ENCODE measurements at regions not wholly inside any gene's neighbourhood (a gene's known extent, or its start where the extent isn't known, plus 50 kb on each side); places are given as distances from the start of the nearest gene placed in this dataset.

DNA sequence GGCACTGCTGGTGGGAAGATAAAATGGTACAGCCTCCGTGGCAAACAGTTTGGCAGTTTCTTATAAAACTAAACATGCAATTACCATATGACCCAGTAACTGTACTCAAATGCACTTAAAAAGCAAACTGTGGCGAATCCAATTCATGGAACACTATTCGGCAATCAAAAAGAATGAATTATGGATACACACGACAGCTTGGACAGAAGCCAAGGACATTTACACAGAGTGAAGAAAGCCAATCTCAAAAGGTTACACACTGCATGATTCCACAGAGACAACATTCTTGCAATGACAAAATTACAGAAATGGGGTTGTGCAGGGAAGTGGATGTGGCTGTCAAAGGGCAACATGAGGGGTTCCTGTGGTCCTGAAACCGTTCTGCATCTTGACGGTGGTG is 122.1 kb upstream of the IQSEC1 start:
- no peak for DNase-seq (ENCODE audit: low read depth)
- TF ChIP-seq, protein P1, sequence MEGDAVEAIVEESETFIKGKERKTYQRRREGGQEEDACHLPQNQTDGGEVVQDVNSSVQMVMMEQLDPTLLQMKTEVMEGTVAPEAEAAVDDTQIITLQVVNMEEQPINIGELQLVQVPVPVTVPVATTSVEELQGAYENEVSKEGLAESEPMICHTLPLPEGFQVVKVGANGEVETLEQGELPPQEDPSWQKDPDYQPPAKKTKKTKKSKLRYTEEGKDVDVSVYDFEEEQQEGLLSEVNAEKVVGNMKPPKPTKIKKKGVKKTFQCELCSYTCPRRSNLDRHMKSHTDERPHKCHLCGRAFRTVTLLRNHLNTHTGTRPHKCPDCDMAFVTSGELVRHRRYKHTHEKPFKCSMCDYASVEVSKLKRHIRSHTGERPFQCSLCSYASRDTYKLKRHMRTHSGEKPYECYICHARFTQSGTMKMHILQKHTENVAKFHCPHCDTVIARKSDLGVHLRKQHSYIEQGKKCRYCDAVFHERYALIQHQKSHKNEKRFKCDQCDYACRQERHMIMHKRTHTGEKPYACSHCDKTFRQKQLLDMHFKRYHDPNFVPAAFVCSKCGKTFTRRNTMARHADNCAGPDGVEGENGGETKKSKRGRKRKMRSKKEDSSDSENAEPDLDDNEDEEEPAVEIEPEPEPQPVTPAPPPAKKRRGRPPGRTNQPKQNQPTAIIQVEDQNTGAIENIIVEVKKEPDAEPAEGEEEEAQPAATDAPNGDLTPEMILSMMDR (IDR thresholded peaks at IDR 0.05; ENCODE audit: insufficient read depth, low read length, poor library complexity, severe bottlenecking) = no peak
- H3K4me3 ChIP-seq (ENCODE audit: low read depth, low read length) = no peak overlapping the region
- H3K36me3 ChIP-seq (ENCODE audit: control insufficient read depth, insufficient read depth, low read length) = no peaks in the 10 kb centered on the region
- peaks cover 19% of the 10 kb centered on the region for H3K27me3 ChIP-seq (ENCODE audit: control insufficient read depth, insufficient read depth, low read length)

DNA sequence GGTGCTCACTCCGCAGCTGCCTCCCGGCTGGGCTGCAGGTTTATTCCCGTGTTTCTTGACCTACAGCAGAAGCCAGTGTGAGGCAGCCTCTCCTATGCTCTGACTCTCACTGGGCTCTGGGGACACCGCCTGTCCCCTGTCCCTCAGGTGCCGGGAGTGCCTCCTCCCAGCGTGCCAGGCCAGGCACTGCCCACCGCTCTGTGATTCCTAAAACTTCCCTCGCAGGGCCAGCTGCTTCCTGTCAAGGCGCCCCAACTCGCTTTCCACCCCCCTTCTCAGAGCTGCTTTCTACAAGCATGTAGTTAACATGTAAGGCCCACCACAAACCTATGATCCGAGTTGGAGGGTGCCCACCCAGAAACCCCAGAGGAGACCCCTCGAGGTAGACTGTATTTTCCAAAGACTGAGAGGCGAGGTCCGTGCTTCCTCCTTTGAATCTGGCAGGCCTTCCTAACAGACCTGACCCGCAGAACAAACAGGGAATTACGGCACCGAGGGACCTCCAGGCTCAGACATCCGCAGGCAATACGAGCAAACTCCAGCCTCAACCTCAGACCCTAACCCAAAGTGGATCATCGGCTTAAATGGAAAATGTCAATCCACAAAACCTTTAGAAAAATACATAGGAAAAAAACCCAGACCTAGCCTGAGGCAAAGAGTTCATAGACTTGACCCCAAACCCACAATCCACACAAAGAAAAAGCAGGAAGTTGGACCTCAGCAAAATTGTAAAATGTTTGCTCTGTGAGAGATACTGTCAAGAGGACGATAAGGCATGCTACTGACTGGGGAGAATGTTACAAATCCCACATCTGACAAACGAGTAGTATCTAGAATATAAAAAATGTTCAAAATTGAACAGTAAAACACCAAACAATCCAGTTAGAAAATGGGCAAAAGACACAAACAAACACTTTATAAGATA is 121.3 kb upstream of the IQSEC1 start:
- Histone ChIP-seq H3K36me3 (ENCODE audit: control insufficient read depth, insufficient read depth, low read length) (no peaks in the 10 kb centered on the region), H3K27me3 (ENCODE audit: control insufficient read depth, insufficient read depth, low read length) (peaks cover 13% of the 10 kb centered on the region), H3K4me3 (ENCODE audit: low read depth, low read length) (no peak overlapping the region)
- no peak for DNase-seq (ENCODE audit: low read depth)
- TF ChIP-seq, protein P1 (IDR thresholded peaks at IDR 0.05; ENCODE audit: insufficient read depth, low read length, poor library complexity, severe bottlenecking) = no peak

DNA sequence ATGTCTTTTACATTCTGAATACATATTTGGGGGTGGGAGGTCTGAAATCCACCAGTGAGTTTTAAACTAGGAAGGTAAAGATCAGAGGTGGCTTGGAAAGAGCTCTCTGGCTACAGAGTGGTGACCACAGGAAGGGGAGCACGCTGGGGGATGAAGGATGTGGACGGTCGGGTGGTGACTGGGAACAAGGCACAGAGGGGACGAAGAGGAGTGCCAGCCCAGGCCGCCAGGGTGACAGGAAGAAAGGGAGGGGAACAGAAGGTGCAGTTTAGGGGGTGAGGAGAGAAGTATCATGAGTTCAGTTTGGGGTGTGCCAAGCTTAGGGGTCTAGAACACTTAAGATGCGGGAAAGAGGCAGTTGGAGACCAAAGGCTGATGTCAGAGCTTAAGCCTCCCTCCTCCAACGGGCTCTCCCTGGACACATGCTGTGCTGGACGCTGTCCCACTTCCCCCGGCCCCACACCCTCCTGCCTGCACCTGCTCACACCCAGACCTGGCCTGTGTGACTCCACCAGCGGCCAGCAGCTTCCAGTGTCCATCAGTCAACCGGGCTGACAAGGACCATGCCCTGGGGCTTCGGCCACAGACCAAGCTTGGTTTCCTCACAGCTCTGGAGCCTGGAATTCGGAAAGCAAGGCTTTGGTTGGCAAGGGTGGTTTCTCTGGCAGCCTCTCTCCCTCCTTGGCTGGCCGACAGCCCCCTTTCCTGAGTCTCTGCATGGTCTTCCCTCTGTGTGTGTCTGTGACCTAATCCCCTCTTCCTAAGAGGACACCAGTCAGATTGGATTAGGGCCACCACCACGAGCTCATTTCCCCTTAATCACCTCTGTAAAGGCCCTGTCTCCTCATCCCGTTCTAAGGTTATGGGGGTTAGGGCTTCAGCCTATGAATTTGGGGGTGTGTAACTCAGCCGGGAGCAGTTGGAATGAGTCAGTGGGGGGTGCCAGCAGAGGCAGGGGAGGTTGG is 120.4 kb upstream of the IQSEC1 start:
- DNase-seq (ENCODE audit: low read depth) = no peak
- H3K4me3 ChIP-seq (ENCODE audit: low read depth, low read length) = no peak overlapping the region
- peaks cover 11% of the 10 kb centered on the region for H3K27me3 ChIP-seq (ENCODE audit: control insufficient read depth, insufficient read depth, low read length)
- TF ChIP-seq, protein P1 (IDR thresholded peaks at IDR 0.05; ENCODE audit: insufficient read depth, low read length, poor library complexity, severe bottlenecking) = no peak
- H3K36me3 ChIP-seq (ENCODE audit: control insufficient read depth, insufficient read depth, low read length) = no peaks in the 10 kb centered on the region

DNA sequence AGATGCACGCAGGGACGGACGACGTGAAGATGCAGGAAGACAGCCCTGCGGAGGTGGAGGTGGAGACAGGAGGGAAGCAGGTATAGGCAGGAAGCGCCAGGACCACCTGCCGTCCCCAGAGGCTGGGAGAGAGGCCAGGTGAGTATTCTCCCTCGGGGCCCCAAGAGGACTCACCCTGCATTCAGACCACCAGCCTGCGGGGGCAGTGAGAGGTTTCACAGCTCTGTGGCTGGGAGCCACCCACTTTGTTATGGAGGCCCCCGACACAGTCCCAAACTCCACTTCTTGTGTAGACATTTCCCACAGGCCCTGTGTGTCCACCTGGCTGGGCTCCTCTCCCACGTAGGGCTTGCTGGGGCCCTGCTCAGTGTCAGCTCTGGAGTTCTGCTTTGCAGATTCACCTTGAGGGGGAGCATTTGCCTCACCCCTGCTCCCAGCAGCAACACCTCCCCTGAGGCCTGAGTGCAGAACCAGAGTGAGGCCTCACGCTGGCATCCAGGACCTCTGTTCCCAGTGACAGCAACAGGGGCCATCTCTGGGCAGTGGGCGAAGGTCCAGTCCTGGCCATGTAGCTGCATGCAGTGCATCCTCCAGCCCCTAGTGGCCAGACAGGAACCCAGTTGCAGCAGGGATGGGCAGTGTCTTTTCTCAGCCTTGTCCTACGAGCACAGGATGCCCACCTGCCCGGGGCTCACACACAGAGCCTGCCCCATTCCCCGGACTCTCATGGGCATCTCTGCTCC is 119.4 kb upstream of the IQSEC1 start:
- H3K27me3 ChIP-seq (ENCODE audit: control insufficient read depth, insufficient read depth, low read length) = peaks cover 10% of the 10 kb centered on the region
- TF ChIP-seq, protein P1 (IDR thresholded peaks at IDR 0.05; ENCODE audit: insufficient read depth, low read length, poor library complexity, severe bottlenecking) = peak; percentile 52
- DNase-seq (ENCODE audit: low read depth) = no peak
- no peak overlapping the region for H3K4me3 ChIP-seq (ENCODE audit: low read depth, low read length)
- H3K36me3 ChIP-seq (ENCODE audit: control insufficient read depth, insufficient read depth, low read length) = no peaks in the 10 kb centered on the region

DNA sequence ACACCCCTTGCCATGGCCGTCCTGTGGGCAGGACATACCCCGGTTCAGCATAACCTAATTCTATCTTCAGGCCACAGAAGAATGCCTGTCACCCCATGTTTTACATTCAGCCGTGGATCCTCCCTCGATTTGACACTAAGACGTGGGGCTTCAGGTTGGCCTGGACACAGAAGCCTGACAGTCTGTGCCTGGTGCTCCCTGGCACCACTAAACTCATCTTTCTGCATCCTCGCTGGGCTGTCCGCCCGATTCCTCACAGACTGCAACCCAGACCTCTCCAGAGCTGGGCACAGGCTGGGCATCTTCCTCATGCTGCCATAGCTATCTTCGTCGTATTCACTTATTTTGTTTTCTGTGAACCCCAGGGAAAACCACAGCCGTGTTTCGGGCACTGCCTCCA is 117.8 kb upstream of the IQSEC1 start:
- Histone ChIP-seq H3K27me3 (ENCODE audit: control insufficient read depth, insufficient read depth, low read length) (peaks cover 2% of the 10 kb centered on the region), H3K36me3 (ENCODE audit: control insufficient read depth, insufficient read depth, low read length) (no peaks in the 10 kb centered on the region), H3K4me3 (ENCODE audit: low read depth, low read length) (no peak overlapping the region)
- TF ChIP-seq, protein P1 (IDR thresholded peaks at IDR 0.05; ENCODE audit: insufficient read depth, low read length, poor library complexity, severe bottlenecking) = no peak
- no peak for DNase-seq (ENCODE audit: low read depth)
